GM12892 (cell line): ENCODE measurements at regions not wholly inside any gene's neighbourhood (a gene's known extent, or its start where the extent isn't known, plus 50 kb on each side); places are given as distances from the start of the nearest gene placed in this dataset.

Experiments used
- POLR2A ChIP-seq: IDR thresholded peaks from 2 replicates; pipeline ENCODE4 v1.6.1; 2011; ENCODE audit warnings: low read depth, low read length, control low read depth
- POLR2AphosphoS5 ChIP-seq: IDR thresholded peaks from 2 replicates; pipeline ENCODE4 v1.6.1; 2011; ENCODE audit warnings: low read depth, low read length, control low read depth
- TAF1 ChIP-seq: IDR thresholded peaks from 2 replicates; pipeline ENCODE4 v1.6.1; 2011; ENCODE audit warnings: low read depth, mild to moderate bottlenecking, control low read depth, low read length, borderline replicate concordance

DNA sequence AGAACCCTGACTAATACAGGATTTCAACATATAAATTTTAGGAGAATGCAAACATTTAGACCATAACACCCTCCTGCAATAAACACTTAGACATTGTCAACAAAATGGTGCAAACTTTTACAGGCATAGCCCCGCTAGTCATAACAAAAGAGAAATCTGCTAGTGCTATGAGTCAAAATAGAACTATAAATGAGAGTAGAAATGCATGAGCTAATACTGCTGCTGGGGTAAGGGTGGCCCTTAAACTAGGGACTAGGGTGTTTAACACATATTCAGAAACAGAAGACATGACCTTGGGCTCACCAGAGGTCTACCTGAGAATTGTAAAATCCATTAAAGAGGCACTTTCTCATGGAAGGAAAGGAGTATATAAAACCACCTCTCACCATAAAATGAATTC is 131.6 kb downstream of the TLR4 start:
- TF ChIP-seq POLR2A (no peak), POLR2AphosphoS5 (no peak), TAF1 (no peak)
